ENCODE measurements at regions not wholly inside any gene's neighbourhood (a gene's known extent, or its start where the extent isn't known, plus 50 kb on each side); places are given as distances from the start of the nearest gene placed in this dataset.

DNA sequence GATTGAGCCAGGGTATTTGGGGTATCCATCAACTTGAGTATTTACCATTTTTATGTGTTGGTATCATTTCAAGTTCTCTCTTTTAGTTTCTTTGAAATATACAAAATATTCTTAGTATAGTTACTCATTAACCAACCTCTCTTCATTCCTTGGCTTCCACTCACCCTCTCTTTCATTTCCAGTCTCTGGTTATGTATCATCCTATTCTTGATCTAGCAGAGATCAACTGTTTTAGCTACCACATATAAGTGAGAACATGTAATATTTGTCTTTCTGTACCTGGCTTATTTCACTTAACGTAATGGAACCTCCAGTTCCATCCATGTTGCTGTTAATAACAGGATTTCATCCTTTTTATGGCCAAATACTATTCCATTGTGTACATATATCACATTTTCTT lies 86.9 kb downstream of the DACT1 start:
- TF ChIP-seq, protein P1, sequence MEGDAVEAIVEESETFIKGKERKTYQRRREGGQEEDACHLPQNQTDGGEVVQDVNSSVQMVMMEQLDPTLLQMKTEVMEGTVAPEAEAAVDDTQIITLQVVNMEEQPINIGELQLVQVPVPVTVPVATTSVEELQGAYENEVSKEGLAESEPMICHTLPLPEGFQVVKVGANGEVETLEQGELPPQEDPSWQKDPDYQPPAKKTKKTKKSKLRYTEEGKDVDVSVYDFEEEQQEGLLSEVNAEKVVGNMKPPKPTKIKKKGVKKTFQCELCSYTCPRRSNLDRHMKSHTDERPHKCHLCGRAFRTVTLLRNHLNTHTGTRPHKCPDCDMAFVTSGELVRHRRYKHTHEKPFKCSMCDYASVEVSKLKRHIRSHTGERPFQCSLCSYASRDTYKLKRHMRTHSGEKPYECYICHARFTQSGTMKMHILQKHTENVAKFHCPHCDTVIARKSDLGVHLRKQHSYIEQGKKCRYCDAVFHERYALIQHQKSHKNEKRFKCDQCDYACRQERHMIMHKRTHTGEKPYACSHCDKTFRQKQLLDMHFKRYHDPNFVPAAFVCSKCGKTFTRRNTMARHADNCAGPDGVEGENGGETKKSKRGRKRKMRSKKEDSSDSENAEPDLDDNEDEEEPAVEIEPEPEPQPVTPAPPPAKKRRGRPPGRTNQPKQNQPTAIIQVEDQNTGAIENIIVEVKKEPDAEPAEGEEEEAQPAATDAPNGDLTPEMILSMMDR (IDR thresholded peaks at IDR 0.05) = no peak
- TF ChIP-seq EP300 (IDR thresholded peaks at IDR 0.05) (no peak), POLR2A (IDR thresholded peaks at IDR 0.05) (no peak)
